H9 (cell line): ENCODE measurements at regions not wholly inside any gene's neighbourhood (a gene's known extent, or its start where the extent isn't known, plus 50 kb on each side); places are given as distances from the start of the nearest gene placed in this dataset.
A peak's percentile ranks its signal among the peaks of the same experiment; 100 is the strongest.

ENCODE experiments used
- DNase-seq: peaks from one replicate; pipeline ENCODE4 v3.0.0-alpha.2; 2017
- H2AFZ ChIP-seq: one replicate; pipeline ENCODE4 v1.6.1; 2013; ENCODE audit warnings: mild to moderate bottlenecking, low read length, control low read depth, moderate library complexity
- H2AK5ac ChIP-seq: 2 replicates; pipeline ENCODE4 v1.6.1; 2013; ENCODE audit warnings: low read length, control low read depth, mixed read lengths; ENCODE audit not compliant: insufficient read length
- H2BK120ac ChIP-seq: one replicate; pipeline ENCODE4 v1.6.1; 2013; ENCODE audit warnings: low read depth, mild to moderate bottlenecking, low read length, control low read depth, inconsistent platforms; ENCODE audit not compliant: poor library complexity, severe bottlenecking
- H2BK12ac ChIP-seq: 2 replicates; pipeline ENCODE4 v1.6.1; 2013; ENCODE audit warnings: low read length, control low read depth, mixed read lengths, low read depth; ENCODE audit not compliant: insufficient read length
- H2BK15ac ChIP-seq: 2 replicates; pipeline ENCODE4 v1.6.1; 2013; ENCODE audit warnings: low read depth, low read length, control low read depth
- H2BK20ac ChIP-seq: one replicate; pipeline ENCODE4 v1.6.1; 2013; ENCODE audit warnings: low read depth, mild to moderate bottlenecking, low read length, control low read depth, inconsistent platforms; ENCODE audit not compliant: poor library complexity, severe bottlenecking
- H2BK5ac ChIP-seq: 2 replicates; pipeline ENCODE4 v1.6.1; 2013; ENCODE audit warnings: low read length, control low read depth, mixed read lengths; ENCODE audit not compliant: insufficient read length
- H3K14ac ChIP-seq: 2 replicates; pipeline ENCODE4 v1.6.1; 2013; ENCODE audit warnings: low read length, control low read depth; ENCODE audit not compliant: insufficient read depth
- H3K18ac ChIP-seq: 2 replicates; pipeline ENCODE4 v1.6.1; 2013; ENCODE audit warnings: low read depth, mild to moderate bottlenecking, mixed read lengths, low read length, control low read depth; ENCODE audit not compliant: insufficient read length
- H3K23ac ChIP-seq: 2 replicates; pipeline ENCODE4 v1.6.1; 2013; ENCODE audit warnings: low read length, control low read depth, mixed read lengths, low read depth; ENCODE audit not compliant: insufficient read length
- H3K23me2 ChIP-seq: 2 replicates; pipeline ENCODE4 v1.6.1; 2013; ENCODE audit warnings: low read depth, mild to moderate bottlenecking, mixed read lengths, low read length, control low read depth; ENCODE audit not compliant: insufficient read length, poor library complexity, severe bottlenecking
- H3K27ac ChIP-seq: 2 replicates; pipeline ENCODE4 v1.5.1; 2013; ENCODE audit warnings: low read length, control low read depth, mixed read lengths, low read depth; ENCODE audit not compliant: insufficient read length
- H3K27me3 ChIP-seq: 2 replicates; pipeline ENCODE4 v1.6.1; 2013; ENCODE audit warnings: low read length, control low read depth, inconsistent platforms; ENCODE audit not compliant: insufficient read depth
- H3K4ac ChIP-seq: 2 replicates; pipeline ENCODE4 v1.6.1; 2013; ENCODE audit warnings: low read depth, mild to moderate bottlenecking, control low read depth, inconsistent platforms, low read length, moderate library complexity
- H3K4me1 ChIP-seq: 2 replicates; pipeline ENCODE4 v1.6.1; 2013; ENCODE audit warnings: low read length, control low read depth, inconsistent platforms; ENCODE audit not compliant: insufficient read depth
- H3K4me2 ChIP-seq: 2 replicates; pipeline ENCODE4 v1.6.1; 2013; ENCODE audit warnings: low read length, control low read depth, mixed read lengths; ENCODE audit not compliant: insufficient read length, insufficient read depth
- H3K56ac ChIP-seq: 2 replicates; pipeline ENCODE4 v1.6.1; 2013; ENCODE audit warnings: low read depth, mild to moderate bottlenecking, mixed read lengths, low read length, control low read depth; ENCODE audit not compliant: insufficient read length
- H3K79me1 ChIP-seq: 2 replicates; pipeline ENCODE4 v1.6.1; 2013; ENCODE audit warnings: low read depth, mild to moderate bottlenecking, moderate library complexity, low read length, control low read depth, inconsistent platforms; ENCODE audit not compliant: insufficient read depth, poor library complexity, severe bottlenecking
- H3K79me2 ChIP-seq: 2 replicates; pipeline ENCODE4 v1.6.1; 2013; ENCODE audit warnings: low read length, control low read depth, inconsistent platforms; ENCODE audit not compliant: insufficient read depth
- H3K9ac ChIP-seq: 2 replicates; pipeline ENCODE4 v1.6.1; 2013; ENCODE audit warnings: low read length, control low read depth, mixed read lengths; ENCODE audit not compliant: insufficient read length; ENCODE audit errors: extremely low read depth
- H3K9me3 ChIP-seq: one replicate; pipeline ENCODE4 v1.6.1; 2013; ENCODE audit warnings: low read depth, low read length, inconsistent platforms; ENCODE audit not compliant: control insufficient read depth
- H3T11ph ChIP-seq: one replicate; pipeline ENCODE4 v1.6.1; 2013; ENCODE audit warnings: mild to moderate bottlenecking, low read length, control low read depth, inconsistent platforms
- H4K20me1 ChIP-seq: one replicate; pipeline ENCODE4 v1.6.1; 2013; ENCODE audit not compliant: control insufficient read depth, insufficient read length, insufficient read depth
- H4K5ac ChIP-seq: 2 replicates; pipeline ENCODE4 v1.6.1; 2013; ENCODE audit warnings: low read depth, mild to moderate bottlenecking, mixed read lengths, low read length, control low read depth; ENCODE audit not compliant: insufficient read length
- H4K8ac ChIP-seq: replicated peaks from 2 replicates; pipeline ENCODE4 v1.6.1; 2013; ENCODE audit warnings: low read length, control low read depth, mixed read lengths, low read depth; ENCODE audit not compliant: insufficient read length
- H4K91ac ChIP-seq: 2 replicates; pipeline ENCODE4 v1.6.1; 2013; ENCODE audit warnings: low read depth, mild to moderate bottlenecking, moderate library complexity, mixed read lengths, low read length, control low read depth; ENCODE audit not compliant: insufficient read length
- H3K27ac Mint-ChIP-seq, 3 experiments: 2 replicates in 2 of 3; 3 replicates in 1 of 3; pipeline ENCODE4 v1.8.0; 2020 to 2021; ENCODE audit warnings: mixed read lengths in 3 of 3, mild to moderate bottlenecking in 1 of 3, moderate library complexity in 1 of 3
- H3K27me3 Mint-ChIP-seq: 2 replicates; pipeline ENCODE4 v1.8.0; 2021; ENCODE audit warnings: low read depth, mild to moderate bottlenecking, moderate library complexity, mixed read lengths
- H3K36me3 Mint-ChIP-seq, 3 experiments: 2 replicates in 2 of 3; 3 replicates in 1 of 3; pipeline ENCODE4 v1.8.0; 2020 to 2021; ENCODE audit warnings: low read depth in 3 of 3, mixed read lengths in 3 of 3; ENCODE audit not compliant: insufficient read depth in 1 of 3
- H3K4me1 Mint-ChIP-seq, 2 experiments: 2 replicates each; pipeline ENCODE4 v1.8.0; 2020; ENCODE audit warnings: mixed read lengths in 2 of 2
- H3K4me3 Mint-ChIP-seq, 2 experiments: 2 replicates in 1 of 2; 3 replicates in 1 of 2; pipeline ENCODE4 v1.8.0; 2020 to 2021; ENCODE audit warnings: mild to moderate bottlenecking in 2 of 2, mixed read lengths in 2 of 2, moderate library complexity in 1 of 2
- H3K9me3 Mint-ChIP-seq, 2 experiments: 2 replicates in 1 of 2; 3 replicates in 1 of 2; pipeline ENCODE4 v1.8.0; 2020; ENCODE audit warnings: mild to moderate bottlenecking in 2 of 2, mixed read lengths in 2 of 2, moderate library complexity in 1 of 2
- WGBS: extraction: QIAGEN DNeasy Blood & Tissue Kit; methylation state at CpG from one replicate; pipeline ENCODE4 v1.1.7; 2013; ENCODE audit warnings: missing lambda C conversion rate, low lambda C conversion rate, mixed read lengths; ENCODE audit not compliant: insufficient read length; ENCODE audit errors: extremely low coverage; 5-methylcytosine and 5-hydroxymethylcytosine counted together
- TF ChIP-seq, protein P1 (sequence below): fragments of 200-600 bp; sonication (generic); conservative IDR thresholded peaks from 3 replicates; pipeline ENCODE4 v1.8.0; 2021; ENCODE audit warnings: antibody characterized with exemption, mild to moderate bottlenecking

DNA sequence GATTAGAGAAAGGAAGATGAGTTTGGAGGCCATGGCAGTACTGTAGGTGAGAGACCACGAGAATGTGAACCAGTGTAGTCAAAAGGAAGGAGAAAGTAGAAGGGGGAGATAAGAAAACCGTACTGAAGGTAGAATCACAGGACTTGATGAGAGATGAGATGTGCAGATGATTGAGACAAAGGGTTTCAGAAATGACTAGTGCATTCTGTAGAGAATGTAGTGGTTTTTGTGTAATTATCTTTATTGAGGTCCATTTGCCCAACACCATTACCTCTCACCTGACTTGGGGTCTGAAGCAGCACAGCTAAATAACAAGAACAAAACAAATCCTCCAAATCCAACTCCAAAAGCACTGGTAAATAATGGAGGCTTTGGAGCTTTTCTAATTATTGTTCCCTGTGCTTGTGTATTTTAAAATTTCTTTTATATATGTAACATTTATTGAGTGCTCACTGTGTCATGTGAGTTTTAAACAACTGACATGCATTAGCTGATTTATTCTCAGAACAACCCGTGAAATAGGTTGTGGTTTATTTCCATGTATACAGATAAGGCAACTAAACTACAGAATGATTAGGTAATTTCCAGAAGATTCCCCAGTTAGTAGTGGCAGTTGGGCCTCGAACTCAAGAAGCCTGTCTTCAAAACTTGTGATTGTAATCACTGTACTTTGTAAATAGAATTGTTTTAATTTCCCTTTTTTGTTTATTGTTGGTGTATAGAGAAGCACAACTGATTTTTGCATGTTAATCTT is 390.0 kb downstream of the AEBP2 start:
- H4K8ac ChIP-seq: no peak overlapping the region
- no peak overlapping the region for H2BK120ac ChIP-seq
- H3K4me2 ChIP-seq: no peak overlapping the region
- H3K36me3 Mint-ChIP-seq: no peaks in the 10 kb centered on the region
- no peak overlapping the region for H2BK15ac ChIP-seq
- H2AK5ac ChIP-seq: no peak overlapping the region
- H3K23me2 ChIP-seq: no peaks in the 10 kb centered on the region
- 0 out of 7 replicates have a peak overlapping the region, but pooled peaks of 1 of the 3 experiments have one; percentile 0 for H3K27ac Mint-ChIP-seq
- H3K56ac ChIP-seq: no peak overlapping the region
- H4K5ac ChIP-seq: no peak overlapping the region
- no peak overlapping the region for H2BK20ac ChIP-seq
- TF ChIP-seq, protein P1, sequence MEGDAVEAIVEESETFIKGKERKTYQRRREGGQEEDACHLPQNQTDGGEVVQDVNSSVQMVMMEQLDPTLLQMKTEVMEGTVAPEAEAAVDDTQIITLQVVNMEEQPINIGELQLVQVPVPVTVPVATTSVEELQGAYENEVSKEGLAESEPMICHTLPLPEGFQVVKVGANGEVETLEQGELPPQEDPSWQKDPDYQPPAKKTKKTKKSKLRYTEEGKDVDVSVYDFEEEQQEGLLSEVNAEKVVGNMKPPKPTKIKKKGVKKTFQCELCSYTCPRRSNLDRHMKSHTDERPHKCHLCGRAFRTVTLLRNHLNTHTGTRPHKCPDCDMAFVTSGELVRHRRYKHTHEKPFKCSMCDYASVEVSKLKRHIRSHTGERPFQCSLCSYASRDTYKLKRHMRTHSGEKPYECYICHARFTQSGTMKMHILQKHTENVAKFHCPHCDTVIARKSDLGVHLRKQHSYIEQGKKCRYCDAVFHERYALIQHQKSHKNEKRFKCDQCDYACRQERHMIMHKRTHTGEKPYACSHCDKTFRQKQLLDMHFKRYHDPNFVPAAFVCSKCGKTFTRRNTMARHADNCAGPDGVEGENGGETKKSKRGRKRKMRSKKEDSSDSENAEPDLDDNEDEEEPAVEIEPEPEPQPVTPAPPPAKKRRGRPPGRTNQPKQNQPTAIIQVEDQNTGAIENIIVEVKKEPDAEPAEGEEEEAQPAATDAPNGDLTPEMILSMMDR: no peak
- WGBS: no CpG with 5 or more reads among the region's 4 CpGs
- H3K4me1 Mint-ChIP-seq: peaks cover 2 to 5% of the 10 kb centered on the region in 2 experiments; a peak in 2 of 4 replicates
- H4K91ac ChIP-seq: no peak overlapping the region
- no peak overlapping the region for H2BK5ac ChIP-seq
- no peaks in the 10 kb centered on the region for H3K27me3 ChIP-seq
- H3K79me1 ChIP-seq: no peaks in the 10 kb centered on the region
- H3K9me3 ChIP-seq: no peaks in the 10 kb centered on the region
- no peak overlapping the region for H2BK12ac ChIP-seq
- no peak overlapping the region for H3K23ac ChIP-seq
- no peak for DNase-seq
- no peak overlapping the region for H3K4ac ChIP-seq
- H3K14ac ChIP-seq: no peak overlapping the region
- H3K27me3 Mint-ChIP-seq: no peaks in the 10 kb centered on the region
- no peak overlapping the region for H2AFZ ChIP-seq
- no peak overlapping the region for H3K4me3 Mint-ChIP-seq
- H4K20me1 ChIP-seq: no peaks in the 10 kb centered on the region
- no peak overlapping the region for H3K9ac ChIP-seq
- H3T11ph ChIP-seq: no peak overlapping the region
- H3K9me3 Mint-ChIP-seq: no peaks in the 10 kb centered on the region; a peak in 3 of 5 replicates
- no peak overlapping the region for H3K27ac ChIP-seq
- no peaks in the 10 kb centered on the region; the same call in 1 of the 2 replicates for H3K4me1 ChIP-seq
- no peak overlapping the region for H3K18ac ChIP-seq
- no peaks in the 10 kb centered on the region for H3K79me2 ChIP-seq
